Epidermal melanocyte (primary cell): ENCODE measurements at regions not wholly inside any gene's neighbourhood (a gene's known extent, or its start where the extent isn't known, plus 50 kb on each side); places are given as distances from the start of the nearest gene placed in this dataset.

Source experiments
- DNase-seq: peaks from one replicate; pipeline ENCODE4 v3.0.0; 2011; ENCODE audit warnings: low spot score; ENCODE audit not compliant: insufficient read length

DNA sequence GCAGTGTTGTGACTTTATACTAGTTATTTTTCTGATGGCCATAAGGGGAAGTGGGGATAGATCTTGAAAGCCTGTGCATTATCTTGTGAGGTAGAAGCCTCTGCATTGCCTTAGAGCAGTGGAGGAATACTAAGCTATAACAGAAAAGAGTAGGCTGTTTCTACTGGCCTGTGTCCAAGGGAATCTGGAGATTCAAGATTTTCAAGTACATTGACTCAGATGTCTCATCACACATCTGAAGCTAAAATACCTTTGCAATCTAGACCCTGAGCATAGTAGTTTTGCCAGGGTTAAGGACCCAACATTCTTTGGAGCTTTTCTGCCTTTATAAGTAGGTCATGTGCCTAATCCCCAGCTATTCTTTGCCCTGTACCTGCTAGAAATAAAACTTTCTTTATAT is 272.3 kb downstream of the TENT5A start:
- DNase-seq = no peak

DNA sequence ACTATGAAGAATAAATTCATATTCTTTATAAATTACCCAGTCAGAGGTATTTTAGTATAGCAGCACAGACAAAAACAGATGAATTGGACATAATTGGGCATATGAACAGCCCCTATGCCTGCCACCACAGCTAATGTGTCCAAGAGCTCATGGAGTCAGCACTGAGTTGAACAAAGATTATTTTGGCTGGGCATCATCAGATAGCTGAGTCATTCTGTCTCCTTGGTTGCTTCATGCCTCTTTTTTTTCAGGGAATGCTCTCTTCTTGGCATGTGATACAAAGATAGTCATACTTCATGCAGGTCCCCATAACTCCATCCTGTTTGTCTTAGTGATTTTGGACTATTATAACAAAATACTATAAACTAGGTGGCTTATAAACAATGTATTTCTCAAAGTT is 275.6 kb downstream of the TENT5A start:
- no peak for DNase-seq

DNA sequence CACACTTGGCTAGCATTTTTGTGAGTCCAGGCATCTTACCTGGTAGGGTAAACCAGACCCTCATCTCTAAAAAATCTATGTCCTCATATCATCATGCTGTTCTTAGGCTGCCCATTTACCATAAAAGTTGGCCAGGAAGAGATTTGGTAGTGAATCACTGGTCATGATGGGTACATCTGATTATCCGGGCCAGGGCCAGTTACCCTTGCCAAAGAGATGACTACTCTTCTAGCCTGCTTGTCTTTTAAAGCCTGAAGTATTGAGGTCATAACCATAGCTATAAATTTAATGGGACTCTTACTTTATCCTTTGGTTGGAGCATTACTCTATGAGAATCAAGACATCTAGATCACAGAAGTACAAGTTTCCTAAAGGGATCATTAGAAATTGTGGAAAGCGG is 276.8 kb downstream of the TENT5A start:
- no peak for DNase-seq

DNA sequence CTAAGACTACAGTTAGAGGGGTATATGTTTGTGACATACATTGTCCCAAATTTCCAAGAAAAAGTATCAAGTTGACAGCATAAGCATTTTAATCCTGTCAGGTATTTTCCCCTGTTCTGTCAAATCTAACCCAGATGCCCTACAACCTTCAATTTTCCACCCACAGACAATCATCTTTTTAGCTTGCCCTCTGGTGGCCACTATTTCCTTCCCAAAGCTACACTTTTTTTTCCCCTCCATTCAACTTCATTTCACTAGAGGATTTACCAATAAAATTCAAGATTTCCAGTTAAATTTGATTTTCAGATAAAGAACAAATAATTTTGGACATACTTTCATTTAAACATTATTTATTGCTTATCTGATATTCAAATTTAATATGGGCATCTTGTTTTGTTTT is 286.6 kb downstream of the TENT5A start:
- DNase-seq = no peak

DNA sequence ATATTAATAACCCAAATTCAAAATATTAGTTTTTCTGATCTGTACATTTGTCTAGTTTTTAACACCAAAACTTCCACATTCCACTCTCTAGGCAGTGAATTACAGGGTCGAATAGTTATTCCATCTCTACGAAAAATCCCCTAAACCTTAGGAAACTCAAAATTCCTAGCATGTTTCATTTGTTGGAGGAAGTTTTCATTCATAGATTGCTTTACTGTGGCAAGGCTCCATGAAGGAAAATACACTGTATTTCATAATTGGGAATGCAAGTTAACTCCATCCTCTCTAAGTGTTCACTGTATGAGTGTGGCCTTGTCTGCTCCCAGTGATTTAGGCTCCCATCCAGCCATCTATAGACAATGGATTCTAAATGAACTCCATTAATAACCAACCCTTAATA is 296.1 kb downstream of the TENT5A start:
- DNase-seq = no peak

DNA sequence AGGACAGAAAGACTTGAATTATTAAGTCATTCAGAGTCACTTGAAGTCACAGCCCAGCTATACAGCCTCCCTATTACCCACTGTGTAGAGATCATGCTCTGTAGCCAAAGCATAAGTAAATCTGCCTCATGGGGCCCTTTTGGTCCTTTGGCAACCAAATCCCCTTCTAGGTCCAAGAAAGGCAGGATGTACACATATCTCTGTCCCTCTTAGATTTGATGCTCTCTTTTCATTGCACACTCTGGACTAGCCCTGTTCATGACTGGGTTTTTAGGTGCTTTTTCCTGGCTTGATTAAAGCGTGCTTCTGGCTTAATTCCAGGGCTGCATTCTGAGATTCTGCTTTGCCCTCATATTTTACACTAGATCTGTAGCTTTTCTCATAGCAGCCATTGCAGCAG is 296.8 kb downstream of the TENT5A start:
- DNase-seq = no peak

DNA sequence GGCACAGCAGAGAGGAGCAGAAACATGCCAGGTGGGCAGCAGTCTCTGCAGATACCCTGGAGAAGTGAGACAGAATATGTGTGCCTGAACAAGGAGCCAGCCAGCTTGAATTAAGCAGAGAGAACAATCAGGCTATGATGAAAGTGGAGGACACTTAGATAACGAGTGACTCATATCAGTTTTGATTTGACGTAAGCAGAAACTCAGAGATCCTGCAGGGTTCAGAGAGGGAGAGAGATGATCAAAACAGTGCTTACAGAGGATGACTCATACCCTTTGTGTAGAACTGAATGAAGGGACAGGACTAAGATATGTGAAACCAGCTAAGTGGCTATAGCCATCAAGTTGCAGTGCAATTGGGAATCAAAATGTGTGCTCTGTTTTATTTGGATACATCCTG is 300.7 kb downstream of the TENT5A start:
- no peak for DNase-seq

DNA sequence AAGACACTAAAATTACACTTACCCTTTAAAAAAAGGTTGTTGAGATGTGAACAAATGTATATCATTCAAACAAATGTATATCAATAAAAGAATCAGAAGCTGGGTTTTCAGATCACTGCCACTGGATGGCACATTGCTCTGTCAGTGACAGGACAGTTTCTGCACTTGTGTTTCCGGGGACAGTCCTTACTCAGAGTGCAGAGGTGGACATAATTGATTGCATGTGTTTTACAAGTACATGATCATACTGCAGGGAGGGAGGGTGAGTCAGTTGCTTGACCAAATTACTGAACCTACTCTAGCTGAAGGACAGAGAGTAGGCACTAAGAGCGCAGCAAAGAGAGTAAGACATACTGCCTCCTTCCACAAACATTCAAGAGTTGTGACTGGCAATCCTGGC is 302.3 kb downstream of the TENT5A start:
- no peak for DNase-seq

DNA sequence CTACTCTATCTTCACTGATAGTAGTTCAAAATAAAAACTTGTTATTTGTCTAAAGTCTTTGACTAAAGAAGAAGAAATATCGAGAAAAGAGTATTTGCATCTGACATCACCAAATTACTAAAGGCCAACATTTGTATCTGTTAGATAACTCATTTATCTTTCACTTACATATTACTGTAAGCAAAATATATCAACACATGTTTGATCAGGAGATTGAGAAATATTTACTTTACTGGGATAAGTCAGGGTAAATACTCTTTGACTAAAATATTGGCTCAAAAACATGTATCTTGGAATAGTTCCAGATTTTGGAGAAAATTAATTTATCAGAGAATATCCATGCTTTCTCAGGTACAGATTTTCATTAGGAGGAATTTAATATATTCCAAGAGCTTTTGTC is 306.0 kb downstream of the TENT5A start:
- DNase-seq = no peak

DNA sequence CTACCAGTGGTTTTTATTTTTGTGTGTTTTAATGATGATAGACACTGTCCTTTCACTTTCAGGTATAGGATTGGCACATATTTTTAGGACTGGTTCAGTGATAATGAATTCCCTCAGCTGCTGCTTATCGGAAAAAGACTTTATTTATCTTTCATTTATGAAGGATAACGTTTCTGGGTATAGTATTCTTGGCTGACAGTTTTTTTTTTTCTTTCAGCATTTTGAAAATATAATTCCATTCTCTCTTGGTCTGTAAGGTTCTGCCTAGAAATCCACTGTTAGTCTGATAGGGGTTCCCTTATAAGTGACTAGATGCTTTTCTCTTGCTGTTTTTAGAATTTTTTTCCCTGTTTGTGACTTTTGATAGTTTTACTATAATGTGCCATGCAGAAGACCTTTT is 313.1 kb downstream of the TENT5A start:
- no peak for DNase-seq

DNA sequence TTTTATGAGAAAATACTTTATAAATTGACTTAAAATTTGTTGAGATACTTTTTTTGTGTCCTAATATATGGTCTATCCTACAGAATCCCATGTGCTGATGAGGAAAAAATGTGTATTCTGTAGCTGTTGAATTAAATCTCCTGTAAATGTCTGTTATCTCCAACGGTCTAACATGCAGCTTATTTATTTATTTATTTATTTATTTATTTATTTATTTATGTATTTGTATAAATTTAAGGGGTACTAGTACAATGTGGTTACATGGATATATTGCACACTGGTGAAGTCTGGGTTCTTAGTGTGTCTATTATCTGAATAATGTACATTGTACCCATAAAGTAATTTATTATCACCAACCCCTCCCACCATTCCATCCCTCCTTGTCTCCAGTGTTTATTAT is 315.5 kb downstream of the TENT5A start:
- no peak for DNase-seq

DNA sequence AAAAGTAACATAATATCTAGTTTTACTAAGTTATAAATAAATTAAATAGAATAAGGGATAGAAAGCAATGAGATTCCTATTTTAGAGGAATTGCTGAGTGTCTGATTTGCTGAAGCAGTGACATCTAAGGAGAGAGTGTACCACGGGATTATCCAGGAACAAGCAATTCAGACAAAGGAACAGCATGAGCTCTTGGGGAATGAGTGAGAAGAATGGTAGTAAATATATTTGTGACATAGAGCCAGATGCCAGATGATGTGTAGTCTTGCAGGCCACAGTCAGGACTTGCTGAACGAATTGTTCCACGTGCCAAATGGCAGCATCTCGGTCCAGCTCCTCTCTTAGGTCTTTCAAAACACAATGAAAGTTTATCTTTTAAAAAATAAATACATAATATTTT is 339.2 kb downstream of the TENT5A start:
- no peak for DNase-seq

DNA sequence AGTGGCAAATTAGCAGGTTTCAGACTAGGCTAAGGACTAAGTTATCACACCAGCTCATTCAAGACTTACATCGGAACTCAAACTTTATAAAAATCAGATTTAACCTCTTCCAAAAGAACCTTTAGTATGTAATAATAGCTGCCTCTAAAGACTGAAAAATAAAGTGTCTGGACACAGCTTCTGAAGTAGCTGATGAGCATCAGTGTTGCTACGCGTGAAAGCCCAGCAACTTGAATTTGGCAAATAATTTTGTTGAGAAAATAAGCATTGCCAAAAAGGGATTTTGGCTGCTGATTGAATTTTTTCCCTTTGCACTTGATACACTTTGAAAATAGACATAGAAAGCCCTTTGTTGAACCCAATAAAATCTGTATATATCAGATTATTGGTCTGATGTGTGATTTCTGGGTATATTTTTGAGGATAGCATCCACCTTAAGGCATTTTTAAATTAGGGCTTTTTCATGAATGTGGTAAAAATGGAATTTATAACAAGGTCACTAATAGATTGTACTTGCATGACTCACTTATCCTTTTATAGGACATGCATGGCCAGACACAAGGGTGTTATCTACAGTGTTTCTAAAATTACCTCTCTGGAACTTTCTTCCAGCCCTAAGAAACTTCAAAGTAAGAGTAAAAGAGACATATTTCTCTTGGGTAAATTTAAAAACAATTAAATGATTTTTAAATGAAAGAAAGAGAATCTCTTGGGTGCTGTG is 350.4 kb downstream of the TENT5A start:
- DNase-seq = no peak

DNA sequence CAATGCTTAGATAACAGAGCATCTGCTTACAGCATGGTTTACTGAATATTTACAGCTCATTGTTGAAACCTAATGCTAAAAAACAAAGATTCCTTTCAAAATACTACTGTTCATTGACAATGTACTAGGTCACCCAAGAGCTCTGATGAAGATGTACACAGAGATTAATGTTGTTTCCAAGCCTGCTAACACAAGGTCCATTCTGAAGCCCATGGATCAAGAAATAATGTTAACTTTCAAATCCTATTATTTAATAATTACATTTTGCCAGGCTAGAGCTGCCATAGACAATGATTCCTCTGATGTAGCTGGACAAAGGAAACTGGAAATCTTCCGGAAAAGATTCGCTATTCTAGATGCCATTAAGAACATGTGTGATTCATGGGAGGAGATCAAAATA is 355.6 kb downstream of the TENT5A start:
- no peak for DNase-seq

DNA sequence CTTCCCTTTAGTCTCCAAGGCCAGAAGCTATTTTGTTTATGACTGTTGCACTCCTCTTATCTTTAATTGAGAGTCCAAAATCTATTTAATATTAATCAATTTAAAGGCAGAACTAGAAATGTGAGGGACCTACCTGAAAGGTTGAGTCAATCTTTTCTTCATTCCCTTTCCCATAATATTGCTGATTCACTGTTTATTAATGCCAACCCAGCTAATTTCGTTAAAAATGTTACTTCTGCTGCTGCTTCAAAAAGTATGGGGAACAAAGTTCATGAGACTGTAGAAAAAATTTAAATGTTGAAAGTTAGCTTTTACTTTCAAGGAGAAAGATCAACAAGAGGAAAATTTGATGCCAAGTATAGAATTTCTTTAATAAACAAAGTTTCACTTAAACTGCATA is 365.3 kb downstream of the TENT5A start:
- no peak for DNase-seq

DNA sequence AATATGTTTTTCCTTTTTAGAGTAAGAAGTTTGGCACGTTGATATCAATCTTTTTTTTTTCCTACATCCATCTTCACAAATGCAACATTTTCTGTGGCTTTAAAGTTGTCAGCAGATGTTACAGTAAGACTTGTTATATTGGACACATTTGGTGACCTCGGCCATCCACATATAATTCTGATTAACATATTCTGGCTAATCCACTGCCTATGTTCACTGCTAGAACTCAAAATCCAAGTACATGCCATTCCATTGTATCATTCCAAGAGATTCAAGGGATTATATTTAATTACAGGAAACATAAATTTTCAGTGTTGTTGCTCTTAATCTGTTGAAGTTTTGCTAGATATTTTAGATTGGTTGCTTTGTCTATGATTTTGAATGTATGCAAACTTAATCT is 367.6 kb downstream of the TENT5A start:
- DNase-seq = no peak

DNA sequence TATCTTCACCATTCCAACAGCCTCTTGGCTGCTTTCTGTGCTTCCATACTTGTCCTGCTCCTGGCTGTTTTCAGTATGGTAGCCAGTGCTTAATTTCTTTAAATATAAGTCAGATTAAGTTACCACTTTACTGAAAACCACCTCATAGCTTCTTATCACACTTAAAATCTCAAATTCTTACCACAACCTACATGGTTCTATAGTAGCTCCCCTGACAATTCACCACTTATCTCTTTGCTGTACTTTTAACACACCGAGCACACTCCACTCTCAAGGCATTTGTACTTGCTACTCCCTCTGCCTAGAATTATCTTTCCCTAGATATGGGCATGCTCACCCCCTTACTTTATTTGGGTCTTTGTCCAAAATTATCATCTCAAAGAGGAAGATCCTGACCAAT is 369.0 kb downstream of the TENT5A start:
- DNase-seq = no peak

DNA sequence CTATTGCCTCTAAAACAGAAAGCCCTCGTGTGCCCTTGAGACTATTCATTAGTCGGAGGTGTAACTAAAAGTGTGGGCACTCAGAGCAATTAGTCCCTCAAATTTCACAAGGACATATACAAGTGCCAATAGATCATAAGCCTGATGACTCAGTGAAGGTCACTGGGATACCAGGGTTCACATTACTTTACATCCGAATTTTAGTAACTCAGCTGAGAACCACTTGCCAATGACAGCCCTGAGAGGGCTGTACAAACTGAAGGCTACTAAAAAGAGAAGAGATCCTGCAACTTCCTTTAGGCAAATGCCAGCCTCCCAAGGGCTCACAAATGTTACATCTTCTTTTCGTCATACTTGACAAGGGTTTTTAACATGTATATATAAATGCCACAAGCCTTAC is 369.6 kb downstream of the TENT5A start:
- no peak for DNase-seq

DNA sequence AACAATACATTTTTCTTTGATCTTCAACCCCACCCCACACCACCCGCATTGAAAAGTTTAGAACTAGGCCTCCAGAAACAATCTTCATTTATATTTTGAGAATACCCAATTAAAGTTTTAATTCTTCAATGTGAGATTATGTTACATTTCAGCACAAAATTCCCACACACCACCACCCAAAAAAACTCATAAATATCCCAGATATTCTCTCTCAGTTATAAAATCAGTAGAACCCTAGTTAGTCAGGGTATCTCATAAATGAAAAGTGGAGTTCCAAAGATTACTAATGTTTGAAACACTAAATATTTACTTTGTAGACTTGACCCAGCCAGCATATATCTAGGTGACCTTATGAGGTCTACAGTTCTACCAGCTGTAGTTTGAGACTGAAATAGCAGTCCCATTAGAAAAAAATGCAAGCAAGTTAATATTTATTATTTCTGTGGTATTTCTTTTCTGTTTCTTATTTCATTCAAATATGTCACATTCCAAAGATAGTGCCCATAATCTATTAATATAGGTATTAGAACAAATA is 371.0 kb downstream of the TENT5A start:
- no peak for DNase-seq

DNA sequence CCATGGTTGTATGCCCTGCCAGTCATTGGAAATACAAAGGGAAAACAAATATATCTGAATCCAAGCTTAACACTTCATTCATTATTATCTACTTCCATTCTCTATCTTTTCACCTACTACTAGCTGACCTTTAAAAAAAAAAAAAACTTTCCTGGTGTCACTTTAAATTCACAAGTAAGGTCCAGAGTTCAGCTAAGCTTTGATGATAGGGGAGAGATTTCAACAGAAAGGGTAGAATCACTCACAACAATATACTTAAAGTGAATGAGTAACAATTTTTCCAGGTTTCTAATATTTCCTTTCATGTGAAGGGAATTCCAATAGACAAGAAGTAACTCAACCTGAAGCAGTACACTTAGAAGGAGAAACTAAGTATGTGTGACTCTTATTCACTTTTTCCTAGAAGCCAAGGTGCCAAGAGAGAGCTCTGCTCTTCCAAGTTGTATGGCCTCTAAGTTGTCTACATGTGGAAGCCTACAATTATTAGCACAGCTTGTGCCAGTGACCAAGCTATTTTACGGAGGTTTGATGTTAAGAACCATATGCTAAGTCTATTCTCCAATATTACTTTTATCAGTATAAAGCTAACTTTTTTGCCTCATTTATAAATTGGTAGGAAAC is 371.7 kb downstream of the TENT5A start:
- no peak for DNase-seq

DNA sequence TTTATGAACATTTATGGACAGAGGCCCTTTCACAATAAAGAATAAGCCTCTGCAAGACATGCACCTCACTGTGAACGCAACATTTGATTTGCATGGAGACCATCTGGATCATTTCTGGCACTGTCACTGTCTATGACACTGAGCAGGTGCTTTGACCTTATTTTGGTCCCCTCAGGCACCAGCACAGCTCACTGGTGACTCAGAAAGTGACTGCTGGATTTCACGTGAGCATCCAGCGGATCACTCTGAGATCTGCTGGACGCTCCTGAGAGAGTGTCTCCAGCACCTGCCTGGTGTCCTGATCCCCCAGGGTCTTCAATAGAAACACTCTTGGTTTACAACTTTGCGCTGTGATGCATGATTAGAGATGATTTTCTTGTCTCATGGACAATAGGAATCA is 375.7 kb downstream of the TENT5A start:
- DNase-seq = no peak

DNA sequence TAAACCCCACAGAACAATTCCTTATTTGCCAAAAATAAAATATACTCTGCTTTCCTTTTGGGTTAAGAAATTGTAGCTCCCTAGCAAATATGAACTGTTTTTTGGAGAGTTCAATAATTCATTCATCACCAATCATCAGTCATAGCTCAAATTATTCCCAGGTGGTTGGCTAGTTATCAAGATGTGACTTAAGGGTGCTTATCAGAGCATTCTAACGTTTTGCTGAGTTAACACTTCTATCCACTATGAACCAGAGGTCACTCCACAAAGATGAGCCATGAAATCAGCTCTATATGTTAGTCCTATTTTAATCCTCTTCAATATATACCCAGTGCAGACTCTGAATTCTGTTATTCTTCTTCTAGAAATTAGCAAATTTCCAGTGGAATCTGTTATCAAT is 379.1 kb downstream of the TENT5A start:
- no peak for DNase-seq

DNA sequence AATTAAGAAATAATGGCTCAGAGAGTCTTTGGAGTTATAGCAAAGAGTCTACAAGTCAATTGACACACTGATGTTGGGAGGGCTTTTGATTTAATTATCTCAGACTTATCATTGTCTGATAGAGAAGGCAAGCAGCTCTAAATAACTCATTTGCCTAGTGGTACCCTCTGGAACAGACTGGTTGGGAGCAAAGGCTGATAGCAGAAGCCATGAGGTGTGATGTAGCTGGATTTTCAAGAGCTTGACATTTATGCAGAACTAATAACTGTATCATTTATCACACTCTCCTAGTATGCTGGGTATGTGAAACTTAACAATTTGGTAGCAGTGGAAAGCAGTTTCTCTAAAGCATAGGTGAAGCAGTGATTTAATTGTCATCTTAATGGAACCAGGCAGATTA is 380.6 kb downstream of the TENT5A start:
- DNase-seq = no peak
